MM.1S (cell line): ENCODE measurements at regions not wholly inside any gene's neighbourhood (a gene's known extent, or its start where the extent isn't known, plus 50 kb on each side); places are given as distances from the start of the nearest gene placed in this dataset.

Experiments used
- DNase-seq: peaks from one replicate; pipeline ENCODE4 v3.0.0-alpha.2; 2015
- H2AFZ ChIP-seq: fragments of 300-600 bp; sonication (generic); 2 replicates; pipeline ENCODE4 v1.6.0; 2016; ENCODE audit warnings: antibody characterized with exemption, low read length
- H3F3A ChIP-seq: fragments of 300-600 bp; sonication (generic); 2 replicates; pipeline ENCODE4 v1.6.1; 2016; ENCODE audit warnings: mild to moderate bottlenecking, antibody characterized with exemption, low read length, moderate library complexity, mixed read lengths; ENCODE audit not compliant: insufficient read depth
- H3K27ac ChIP-seq: fragments of 300-600 bp; sonication (generic); 2 replicates; pipeline ENCODE4 v1.5.1; 2016; ENCODE audit warnings: mild to moderate bottlenecking, low read length
- H3K27me3 ChIP-seq: fragments of 300-600 bp; sonication (generic); replicated peaks from 2 replicates; pipeline ENCODE4 v1.6.0; 2016; ENCODE audit warnings: low read length; ENCODE audit not compliant: insufficient read depth
- H3K36me3 ChIP-seq: fragments of 300-600 bp; sonication (generic); replicated peaks from 2 replicates; pipeline ENCODE4 v1.6.1; 2016; ENCODE audit warnings: mild to moderate bottlenecking, low read length, mixed read lengths; ENCODE audit not compliant: insufficient read depth
- H3K4me1 ChIP-seq: fragments of 300-600 bp; sonication (generic); 2 replicates; pipeline ENCODE4 v1.6.1; 2016; ENCODE audit warnings: low read length, mixed read lengths
- H3K4me2 ChIP-seq: fragments of 300-600 bp; sonication (generic); 2 replicates; pipeline ENCODE4 v1.6.0; 2016; ENCODE audit warnings: low read depth, low read length
- H3K4me3 ChIP-seq: fragments of 300-600 bp; sonication (generic); 2 replicates; pipeline ENCODE4 v1.5.1; 2016; ENCODE audit warnings: low read length, mixed read lengths
- H3K79me2 ChIP-seq: fragments of 300-600 bp; sonication (generic); 2 replicates; pipeline ENCODE4 v1.6.1; 2016; ENCODE audit warnings: mixed run types, low read length, mixed read lengths
- H3K9ac ChIP-seq: fragments of 300-600 bp; sonication (generic); 2 replicates; pipeline ENCODE4 v1.6.1; 2016; ENCODE audit warnings: low read length, mixed read lengths
- H3K9me2 ChIP-seq: fragments of 300-600 bp; sonication (generic); replicated peaks from 2 replicates; pipeline ENCODE4 v1.6.1; 2016; ENCODE audit warnings: mild to moderate bottlenecking, low read length, mixed read lengths; ENCODE audit not compliant: insufficient read depth
- H3K9me3 ChIP-seq: fragments of 300-600 bp; sonication (generic); replicated peaks from 2 replicates; pipeline ENCODE4 v1.6.1; 2016; ENCODE audit warnings: mild to moderate bottlenecking, low read length, mixed read lengths; ENCODE audit not compliant: insufficient read depth
- H4K20me1 ChIP-seq: fragments of 300-600 bp; sonication (generic); 2 replicates; pipeline ENCODE4 v1.6.1; 2016; ENCODE audit warnings: mild to moderate bottlenecking, low read length, moderate library complexity, mixed read lengths; ENCODE audit not compliant: insufficient read depth
- EZH2 ChIP-seq: fragments of 300-600 bp; sonication (generic); optimal IDR thresholded peaks from 2 replicates; pipeline ENCODE3; 2017; ENCODE audit warnings: low read depth, mild to moderate bottlenecking, antibody characterized with exemption, low read length, mixed read lengths
- EZH2phosphoT487 ChIP-seq: fragments of 300-600 bp; sonication (generic); IDR thresholded peaks from 2 replicates; pipeline ENCODE4 v1.6.1; 2018; ENCODE audit warnings: antibody characterized with exemption, low read length
- TF ChIP-seq, protein P1 (sequence below): fragments of 300-600 bp; sonication (generic); IDR thresholded peaks from 2 replicates; pipeline ENCODE4 v1.5.1; 2016; ENCODE audit warnings: antibody characterized with exemption, low read length, mixed read lengths

GRCh38 chr5:129844764-129845163 is 59.5 kb upstream of the CHSY3 start:
- Histone ChIP-seq H3K9me3 (no peaks in the 10 kb centered on the region), H2AFZ (no peak overlapping the region), H3K4me3 (no peak overlapping the region), H3F3A (no peaks in the 10 kb centered on the region), H3K4me2 (no peak overlapping the region), H4K20me1 (no peaks in the 10 kb centered on the region), H3K9ac (no peak overlapping the region), H3K9me2 (no peaks in the 10 kb centered on the region), H3K36me3 (no peaks in the 10 kb centered on the region), H3K27me3 (no peaks in the 10 kb centered on the region), H3K79me2 (no peaks in the 10 kb centered on the region), H3K4me1 (no peaks in the 10 kb centered on the region), H3K27ac (no peak overlapping the region)
- TF ChIP-seq EZH2phosphoT487 (no peak), EZH2 (no peak)
- TF ChIP-seq, protein P1, sequence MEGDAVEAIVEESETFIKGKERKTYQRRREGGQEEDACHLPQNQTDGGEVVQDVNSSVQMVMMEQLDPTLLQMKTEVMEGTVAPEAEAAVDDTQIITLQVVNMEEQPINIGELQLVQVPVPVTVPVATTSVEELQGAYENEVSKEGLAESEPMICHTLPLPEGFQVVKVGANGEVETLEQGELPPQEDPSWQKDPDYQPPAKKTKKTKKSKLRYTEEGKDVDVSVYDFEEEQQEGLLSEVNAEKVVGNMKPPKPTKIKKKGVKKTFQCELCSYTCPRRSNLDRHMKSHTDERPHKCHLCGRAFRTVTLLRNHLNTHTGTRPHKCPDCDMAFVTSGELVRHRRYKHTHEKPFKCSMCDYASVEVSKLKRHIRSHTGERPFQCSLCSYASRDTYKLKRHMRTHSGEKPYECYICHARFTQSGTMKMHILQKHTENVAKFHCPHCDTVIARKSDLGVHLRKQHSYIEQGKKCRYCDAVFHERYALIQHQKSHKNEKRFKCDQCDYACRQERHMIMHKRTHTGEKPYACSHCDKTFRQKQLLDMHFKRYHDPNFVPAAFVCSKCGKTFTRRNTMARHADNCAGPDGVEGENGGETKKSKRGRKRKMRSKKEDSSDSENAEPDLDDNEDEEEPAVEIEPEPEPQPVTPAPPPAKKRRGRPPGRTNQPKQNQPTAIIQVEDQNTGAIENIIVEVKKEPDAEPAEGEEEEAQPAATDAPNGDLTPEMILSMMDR = no peak
- DNase-seq = no peak

GRCh38 chr5:129852747-129853352 is 51.4 kb upstream of the CHSY3 start:
- no peaks in the 10 kb centered on the region for H3K9me3 ChIP-seq
- DNase-seq = peak; percentile 67

GRCh38 chr5:129853588-129853987 is 50.7 kb upstream of the CHSY3 start:
- Histone ChIP-seq H3K9me2 (no peaks in the 10 kb centered on the region), H3K4me3 (no peak overlapping the region), H3K36me3 (no peaks in the 10 kb centered on the region), H3F3A (0 out of 2 replicates have a peak, but pooled peaks cover 4% of the 10 kb centered on the region), H3K27ac (no peak overlapping the region), H3K4me2 (peak overlapping the region; percentile 14; the same call in 1 of the 2 replicates), H4K20me1 (no peaks in the 10 kb centered on the region), H2AFZ (peak overlapping the region; percentile 26; the same call in 1 of the 2 replicates), H3K9ac (no peak overlapping the region), H3K27me3 (no peaks in the 10 kb centered on the region), H3K79me2 (no peaks in the 10 kb centered on the region), H3K4me1 (peaks cover 17% of the 10 kb centered on the region), H3K9me3 (no peaks in the 10 kb centered on the region)
- TF ChIP-seq, protein P1 = no peak
- TF ChIP-seq EZH2phosphoT487 (no peak), EZH2 (no peak)
- no peak for DNase-seq

More at GRCh38 chr5:129852747-129853352, 51.4 kb upstream of the CHSY3 start:
- Histone ChIP-seq H3K36me3 (no peaks in the 10 kb centered on the region), H3F3A (0 out of 2 replicates have a peak, but pooled peaks cover 4% of the 10 kb centered on the region), H2AFZ (no peak overlapping the region), H3K4me1 (peaks cover 17% of the 10 kb centered on the region), H3K4me2 (no peak overlapping the region; the same call in 1 of the 2 replicates), H3K9ac (no peak overlapping the region), H3K79me2 (no peaks in the 10 kb centered on the region), H3K9me2 (no peaks in the 10 kb centered on the region), H3K4me3 (no peak overlapping the region), H3K27me3 (no peaks in the 10 kb centered on the region), H4K20me1 (no peaks in the 10 kb centered on the region), H3K27ac (no peak overlapping the region)
- TF ChIP-seq EZH2 (no peak), EZH2phosphoT487 (no peak)
- TF ChIP-seq, protein P1 = peak; percentile 98
